ENCODE measurements at regions not wholly inside any gene's neighbourhood (a gene's known extent, or its start where the extent isn't known, plus 50 kb on each side); places are given as distances from the start of the nearest gene placed in this dataset.

GRCh38 chr4:29805245-29805644 is 914.9 kb upstream of the PCDH7 start:
- no peaks in the 10 kb centered on the region for H3K36me3 ChIP-seq (ENCODE audit: insufficient read depth)
- no peak overlapping the region for H3K4me3 ChIP-seq (IDR thresholded peaks at IDR 0.05; ENCODE audit: insufficient read depth, low read depth, low read length)
- H3K4me2 ChIP-seq = no peak overlapping the region
- H3K4me1 ChIP-seq (ENCODE audit: low read depth, poor library complexity, severe bottlenecking) = no peaks in the 10 kb centered on the region
- H3K9ac ChIP-seq = no peak overlapping the region
- no peak overlapping the region for H2AFZ ChIP-seq (ENCODE audit: low read depth)
- H3K27me3 ChIP-seq (ENCODE audit: insufficient read depth, low read depth) = no peaks in the 10 kb centered on the region
- no peaks in the 10 kb centered on the region for H4K20me1 ChIP-seq (ENCODE audit: insufficient read depth)
- H3K27ac ChIP-seq = no peak overlapping the region
- H3K79me2 ChIP-seq (ENCODE audit: insufficient read depth, low read depth) = no peaks in the 10 kb centered on the region
- TF ChIP-seq CTCF (conservative IDR thresholded peaks at IDR 0.05; ENCODE audit: low read depth, low read length) = no peak

GRCh38 chr4:29805916-29806480 is 914.2 kb upstream of the PCDH7 start:
- no peaks in the 10 kb centered on the region for H3K4me1 ChIP-seq (ENCODE audit: low read depth, poor library complexity, severe bottlenecking)
- H3K36me3 ChIP-seq (ENCODE audit: insufficient read depth) = no peaks in the 10 kb centered on the region
- H2AFZ ChIP-seq (ENCODE audit: low read depth) = no peak overlapping the region
- no peak overlapping the region for H3K4me2 ChIP-seq
- no peak overlapping the region for H3K9ac ChIP-seq
- H3K27me3 ChIP-seq (ENCODE audit: insufficient read depth, low read depth) = no peaks in the 10 kb centered on the region
- no peak overlapping the region for H3K4me3 ChIP-seq (IDR thresholded peaks at IDR 0.05; ENCODE audit: insufficient read depth, low read depth, low read length)
- no peaks in the 10 kb centered on the region for H3K79me2 ChIP-seq (ENCODE audit: insufficient read depth, low read depth)
- TF ChIP-seq CTCF (conservative IDR thresholded peaks at IDR 0.05; ENCODE audit: low read depth, low read length) = no peak
- no peaks in the 10 kb centered on the region for H4K20me1 ChIP-seq (ENCODE audit: insufficient read depth)
- no peak overlapping the region for H3K27ac ChIP-seq

- no peaks in the 10 kb centered on the region for H3K27me3 ChIP-seq (ENCODE audit: insufficient read depth, low read depth)
- no peak for TF ChIP-seq CTCF (conservative IDR thresholded peaks at IDR 0.05; ENCODE audit: low read depth, low read length)
- no peaks in the 10 kb centered on the region for H3K36me3 ChIP-seq (ENCODE audit: insufficient read depth)
- H3K4me3 ChIP-seq (IDR thresholded peaks at IDR 0.05; ENCODE audit: insufficient read depth, low read depth, low read length) = no peak overlapping the region
- H3K9ac ChIP-seq = no peak overlapping the region
- H3K4me2 ChIP-seq = no peak overlapping the region
- no peak overlapping the region for H2AFZ ChIP-seq (ENCODE audit: low read depth)
- H3K79me2 ChIP-seq (ENCODE audit: insufficient read depth, low read depth) = no peaks in the 10 kb centered on the region
- no peak overlapping the region for H3K27ac ChIP-seq
- no peaks in the 10 kb centered on the region for H3K4me1 ChIP-seq (ENCODE audit: low read depth, poor library complexity, severe bottlenecking)
- H4K20me1 ChIP-seq (ENCODE audit: insufficient read depth) = no peaks in the 10 kb centered on the region
These were observed 902.2 kb upstream of the PCDH7 start for GRCh38 chr4:29817961-29818360.

- H3K9ac ChIP-seq = no peak overlapping the region
- no peak overlapping the region for H3K4me2 ChIP-seq
- H3K79me2 ChIP-seq (ENCODE audit: insufficient read depth, low read depth) = no peaks in the 10 kb centered on the region
- TF ChIP-seq CTCF (conservative IDR thresholded peaks at IDR 0.05; ENCODE audit: low read depth, low read length) = no peak
- H4K20me1 ChIP-seq (ENCODE audit: insufficient read depth) = no peaks in the 10 kb centered on the region
- no peak overlapping the region for H2AFZ ChIP-seq (ENCODE audit: low read depth)
- H3K36me3 ChIP-seq (ENCODE audit: insufficient read depth) = no peaks in the 10 kb centered on the region
- no peak overlapping the region for H3K27ac ChIP-seq
- H3K4me3 ChIP-seq (IDR thresholded peaks at IDR 0.05; ENCODE audit: insufficient read depth, low read depth, low read length) = no peak overlapping the region
- H3K27me3 ChIP-seq (ENCODE audit: insufficient read depth, low read depth) = no peaks in the 10 kb centered on the region
- no peaks in the 10 kb centered on the region for H3K4me1 ChIP-seq (ENCODE audit: low read depth, poor library complexity, severe bottlenecking)
These were observed 891.1 kb upstream of the PCDH7 start for GRCh38 chr4:29829067-29829466.

Measured in KMS-11 (cell line).